Stomach (tissue), 8 donors: ENCODE measurements at regions not wholly inside any gene's neighbourhood (a gene's known extent, or its start where the extent isn't known, plus 50 kb on each side); places are given as distances from the start of the nearest gene placed in this dataset.
A peak's percentile ranks its signal among the peaks of the same experiment; 100 is the strongest.

Experiments used
- DNase-seq, 2 donors: peaks; one replicate each; pipeline versions ENCODE4 v3.0.0 to v3.0.0-alpha.2; 2013 to 2019
- H3K27ac ChIP-seq, 5 donors: fragments of 200-600 bp in 4 of 5; sonication (generic) in 4 of 5; one replicate each; pipeline ENCODE4 v1.5.1; 2013 to 2019; ENCODE audit warnings: mild to moderate bottlenecking in 1 of 5, moderate library complexity in 1 of 5
- H3K27me3 ChIP-seq, 3 donors: fragments of 200-600 bp; sonication (generic); one replicate each; pipeline ENCODE4 v1.5.1; 2017 to 2019; ENCODE audit warnings: mixed run types in 1 of 3
- H3K36me3 ChIP-seq, 4 donors: fragments of 200-600 bp; sonication (generic); 1 replicate in 3 of 4; 2 replicates in 1 of 4; pipeline ENCODE4 v1.5.1; 2016 to 2019
- H3K4me1 ChIP-seq, 4 donors: fragments of 200-600 bp; sonication (generic); one replicate each; pipeline ENCODE4 v1.5.1; 2016 to 2019
- H3K4me3 ChIP-seq, 4 donors: fragments of 200-600 bp; sonication (generic) in 3 of 4; one replicate each; pipeline ENCODE4 v1.5.1; 2016 to 2019; ENCODE audit warnings: mild to moderate bottlenecking in 1 of 4
- H3K9me3 ChIP-seq, 4 donors: fragments of 200-600 bp; sonication (generic); one replicate each; pipeline ENCODE4 v1.5.1; 2016 to 2019
- CTCF ChIP-seq, 7 experiments: fragments of 450-650 bp in 4 of 7; fragments of 200-600 bp in 3 of 7; sonication (generic) in 3 of 7; IDR thresholded peaks; one replicate each; pipeline ENCODE4 v1.5.1; 2016 to 2019; ENCODE audit warnings: antibody characterized with exemption in 7 of 7, control low read depth in 2 of 7, mild to moderate bottlenecking in 1 of 7
- EP300 ChIP-seq: sonication (generic); formaldehyde crosslinking; IDR thresholded peaks from one replicate; pipeline ENCODE4 v1.6.1; 2017; ENCODE audit warnings: antibody characterized with exemption
- POLR2A ChIP-seq, 4 donors: fragments of 450-650 bp; IDR thresholded peaks; one replicate each; pipeline ENCODE4 v1.6.1; 2016; ENCODE audit warnings: antibody characterized with exemption in 4 of 4, control low read depth in 2 of 4, mild to moderate bottlenecking in 1 of 4, moderate library complexity in 1 of 4
- POLR2AphosphoS5 ChIP-seq, 3 donors: sonication (generic); formaldehyde crosslinking; IDR thresholded peaks; one replicate each; pipeline ENCODE4 v1.6.1; 2016; ENCODE audit warnings: antibody characterized with exemption in 3 of 3
- WGBS, 5 donors: extraction: QIAGEN DNeasy Blood & Tissue Kit in 3 of 5; methylation state at CpG; one replicate each; pipeline versions ENCODE4 v1.1.5 to v1.1.7; 2013 to 2018; 5-methylcytosine and 5-hydroxymethylcytosine counted together
- intact Hi-C: fragments of 100-400 bp; cut with DNase I; formaldehyde crosslinking; loops from one replicate; pipeline ENCODE4 v1.15.1; 2023; ENCODE audit warnings: low total_unique reads
- donor health status: healthy with polysubstance abuse.
- donor health status: Bipolar disorder and iron deficiency.
- donor health status: healthy.

- no peaks in the 10 kb centered on the region for H3K36me3 ChIP-seq
- 50 to 75% (median 59%) methylated on average over 3 of the region's 3 CpGs for WGBS, 5 donors
- intact Hi-C loops: no loop called here
Observed at GRCh38 chr14:87635442-87635841, 357.5 kb downstream of the GALC start.

GRCh38 chr14:87632796-87633195 is 360.2 kb downstream of the GALC start:
- 82 to 96% (median 93%) methylated on average over 4 of the region's 4 CpGs for WGBS, 5 donors

More at GRCh38 chr14:87635442-87635841, 357.5 kb downstream of the GALC start:
- no peak overlapping the region for H3K4me3 ChIP-seq
- no peaks in the 10 kb centered on the region for H3K9me3 ChIP-seq
- H3K4me1 ChIP-seq: no peaks in the 10 kb centered on the region
- H3K27me3 ChIP-seq: no peaks in the 10 kb centered on the region
- H3K27ac ChIP-seq: no peak overlapping the region
- no peak for DNase-seq
- TF ChIP-seq CTCF (IDR thresholded peaks at IDR 0.05): no peak
- TF ChIP-seq POLR2A (IDR thresholded peaks at IDR 0.05): no peak
- no peak for TF ChIP-seq POLR2AphosphoS5 (IDR thresholded peaks at IDR 0.05)
- no peak for TF ChIP-seq EP300

GRCh38 chr14:87630846-87631245 is 362.1 kb downstream of the GALC start:
- intact Hi-C loops: no loop called here
- no peaks in the 10 kb centered on the region for H3K9me3 ChIP-seq
- WGBS, 5 donors: 33 to 42% (median 39%) methylated on average over 4 of the region's 4 CpGs
- H3K27ac ChIP-seq: no peak overlapping the region
- H3K4me3 ChIP-seq: no peak overlapping the region
- TF ChIP-seq CTCF (IDR thresholded peaks at IDR 0.05) (no peak), EP300 (no peak), POLR2A (IDR thresholded peaks at IDR 0.05) (no peak), POLR2AphosphoS5 (IDR thresholded peaks at IDR 0.05) (no peak)
- H3K4me1 ChIP-seq: peaks cover 0 to 4% (median 0%) of the 10 kb centered on the region in 4 donors
- peak in 1 of 2 donors; percentile 33 for DNase-seq
- H3K36me3 ChIP-seq: no peaks in the 10 kb centered on the region
- no peaks in the 10 kb centered on the region for H3K27me3 ChIP-seq

More at GRCh38 chr14:87632796-87633195, 360.2 kb downstream of the GALC start:
- peaks cover 0 to 3% (median 0%) of the 10 kb centered on the region in 4 donors for H3K4me1 ChIP-seq
- DNase-seq: no peak
- no peak for TF ChIP-seq POLR2A (IDR thresholded peaks at IDR 0.05)
- TF ChIP-seq EP300: no peak
- TF ChIP-seq POLR2AphosphoS5 (IDR thresholded peaks at IDR 0.05): no peak
- TF ChIP-seq CTCF (IDR thresholded peaks at IDR 0.05): no peak
- H3K4me3 ChIP-seq: no peak overlapping the region
- intact Hi-C loops: no loop called here
- no peak overlapping the region for H3K27ac ChIP-seq
- H3K9me3 ChIP-seq: no peaks in the 10 kb centered on the region
- H3K36me3 ChIP-seq: no peaks in the 10 kb centered on the region
- no peaks in the 10 kb centered on the region for H3K27me3 ChIP-seq

GRCh38 chr14:87629788-87630187 is 363.2 kb downstream of the GALC start:
- intact Hi-C loops: no loop called here
- 75 to 87% (median 84%) methylated on average over 3 of the region's 3 CpGs for WGBS, 5 donors
- Histone ChIP-seq H3K9me3 (no peaks in the 10 kb centered on the region), H3K36me3 (no peaks in the 10 kb centered on the region), H3K4me3 (no peak overlapping the region), H3K4me1 (peaks cover 0 to 4% (median 0%) of the 10 kb centered on the region in 4 donors), H3K27ac (no peak overlapping the region), H3K27me3 (no peaks in the 10 kb centered on the region)
- DNase-seq: no peak
- TF ChIP-seq EP300 (no peak), CTCF (IDR thresholded peaks at IDR 0.05) (no peak), POLR2AphosphoS5 (IDR thresholded peaks at IDR 0.05) (no peak), POLR2A (IDR thresholded peaks at IDR 0.05) (no peak)
